ENCODE measurements at regions not wholly inside any gene's neighbourhood (a gene's known extent, or its start where the extent isn't known, plus 50 kb on each side); places are given as distances from the start of the nearest gene placed in this dataset.

GRCh38 chr2:61617610-61618009 is 79.5 kb upstream of the XPO1 start:
- no peak for TF ChIP-seq CTCF (IDR thresholded peaks at IDR 0.05)
- TF ChIP-seq ZFX (IDR thresholded peaks at IDR 0.05; ENCODE audit: borderline replicate concordance), result no peak

Data from 22Rv1 (cell line).